Uterus (tissue), 2 donors: ENCODE measurements at regions not wholly inside any gene's neighbourhood (a gene's known extent, or its start where the extent isn't known, plus 50 kb on each side); places are given as distances from the start of the nearest gene placed in this dataset.
"Not testable (repeated sequence)": the region's sequence is repeated elsewhere in the genome, so short reads cannot be mapped to it uniquely, and the experiment has no call there.

Experiments
- CTCF ChIP-seq, 4 experiments: fragments of 200-600 bp in 2 of 4; fragments of 450-650 bp in 2 of 4; sonication (generic) in 2 of 4; IDR thresholded peaks; one replicate each; pipeline ENCODE4 v1.5.1; 2016 to 2019; ENCODE audit warnings: antibody characterized with exemption in 4 of 4, mild to moderate bottlenecking in 2 of 4, moderate library complexity in 1 of 4
- POLR2A ChIP-seq, 2 donors: fragments of 450-650 bp; IDR thresholded peaks; one replicate each; pipeline ENCODE4 v1.6.1; 2016; ENCODE audit warnings: antibody characterized with exemption in 2 of 2, mild to moderate bottlenecking in 1 of 2, moderate library complexity in 1 of 2

- not testable (repeated sequence) for TF ChIP-seq POLR2A, CTCF (IDR thresholded peaks at IDR 0.05)
Measured at GRCh38 chr17:31630866-31631265, 228.2 kb downstream of the COPRS start.
